K562 (cell line): ENCODE measurements at regions not wholly inside any gene's neighbourhood (a gene's known extent, or its start where the extent isn't known, plus 50 kb on each side); places are given as distances from the start of the nearest gene placed in this dataset.
A peak's percentile ranks its signal among the peaks of the same experiment; 100 is the strongest.

ENCODE experiments used
- ATAC-seq: fragments of 200-7000 bp; cut with Tn5 transposase; 3 replicates; pipeline ENCODE4 v1.9.1; 2020; ENCODE audit warnings: moderate library complexity
- BruUV-seq: library from RNA; stranded (reverse); fragments of 400-500 nt; replicated peaks from 2 replicates; lab custom pipeline; 2021; lab: Mats Ljungman, UMichigan
- CTCF ChIA-PET: fragments of 300-600 bp; formaldehyde crosslinking; extraction: SDS; loops from one replicate; lab custom pipeline; 2021; ENCODE audit warnings: low intra/inter-chr PET ratio; lab: Yijun Ruan, JAX
- POLR2A ChIA-PET: fragments of 300-600, 350-650 bp; sonication (Branson Sonifier 250); formaldehyde crosslinking; extraction: SDS; loops from one replicate; lab custom pipeline; 2021; ENCODE audit warnings: antibody characterized with exemption, inconsistent platforms; lab: Yijun Ruan, JAX
- DNase-seq, 4 experiments: peaks; one replicate each; pipeline versions ENCODE4 v3.0.0 to v3.0.0-alpha.2; 2011 to 2018; ENCODE audit warnings: low spot score in 3 of 4, mixed read lengths in 3 of 4; ENCODE audit errors: extremely low read depth in 1 of 4
- FAIRE-seq: peaks from 2 replicates; lab custom pipeline; 2011; peaks lifted over from hg19 to GRCh38; lab: Jason Lieb, UNC
- H2AFZ ChIP-seq: 2 replicates; pipeline ENCODE4 v1.6.0; 2011; ENCODE audit warnings: low read depth, low read length, control low read depth, inconsistent platforms
- H3K27ac ChIP-seq: fragments of 200-600 bp; 3 replicates; pipeline ENCODE4 v1.8.0; 2011; ENCODE audit warnings: low read depth, mild to moderate bottlenecking, control low read depth, inconsistent platforms, low read length, moderate library complexity, mixed read lengths; ENCODE audit errors: extremely low read depth
- H3K27me3 ChIP-seq, 2 experiments: fragments of 300-600 bp in 1 of 2; 2 replicates in 1 of 2; 3 replicates in 1 of 2; pipeline versions ENCODE4 v1.6.0 to v1.8.0; 2011; ENCODE audit warnings: inconsistent platforms in 2 of 2, low read length in 2 of 2, mild to moderate bottlenecking in 1 of 2, mixed read lengths in 1 of 2, moderate library complexity in 1 of 2; ENCODE audit not compliant: control insufficient read depth in 2 of 2, insufficient read depth in 2 of 2
- H3K36me3 ChIP-seq: fragments of 300-600 bp; 3 replicates; pipeline ENCODE4 v1.8.0; 2011; ENCODE audit warnings: mild to moderate bottlenecking, low read length, inconsistent platforms; ENCODE audit not compliant: control insufficient read depth, insufficient read depth
- H3K4me1 ChIP-seq, 2 experiments: fragments of 200-600 bp in 1 of 2; replicated peaks in 1 of 2; 2 replicates in 1 of 2; 3 replicates in 1 of 2; pipeline versions ENCODE4 v1.5.1 to v1.8.0; 2011; ENCODE audit warnings: inconsistent platforms in 2 of 2, low read length in 2 of 2, mild to moderate bottlenecking in 1 of 2, mixed read lengths in 1 of 2, moderate library complexity in 1 of 2; ENCODE audit not compliant: control insufficient read depth in 2 of 2, insufficient read depth in 2 of 2
- H3K4me2 ChIP-seq: 2 replicates; pipeline ENCODE4 v1.6.1; 2011; ENCODE audit warnings: low read length, control low read depth, inconsistent platforms, mixed read lengths; ENCODE audit not compliant: insufficient read depth
- H3K4me3 ChIP-seq: fragments of 200-600 bp; sonication (generic), shearing (Covaris generic); 2 replicates; pipeline ENCODE4 v1.5.1; 2016; ENCODE audit warnings: control low read depth, inconsistent platforms
- H3K79me2 ChIP-seq: fragments of 200-600 bp; 3 replicates; pipeline ENCODE4 v1.8.0; 2011; ENCODE audit warnings: low read length, inconsistent platforms; ENCODE audit not compliant: control insufficient read depth, insufficient read depth
- H3K9ac ChIP-seq, 2 experiments: 2 replicates each; pipeline versions ENCODE4 v1.6.0 to v1.6.1; 2011; ENCODE audit warnings: low read depth in 2 of 2, low read length in 2 of 2, control low read depth in 1 of 2, inconsistent platforms in 1 of 2, mild to moderate bottlenecking in 1 of 2, mixed read lengths in 1 of 2; ENCODE audit not compliant: insufficient read depth in 1 of 2
- H3K9me1 ChIP-seq: one replicate; pipeline ENCODE4 v1.6.0; 2011; ENCODE audit warnings: inconsistent platforms, mild to moderate bottlenecking, low read length, moderate library complexity; ENCODE audit not compliant: control insufficient read depth, insufficient read depth
- H3K9me3 ChIP-seq: replicated peaks from 2 replicates; pipeline ENCODE4 v1.5.1; 2011; ENCODE audit warnings: low read depth, low read length, inconsistent platforms; ENCODE audit not compliant: control insufficient read depth, insufficient read depth
- H4K20me1 ChIP-seq: replicated peaks from 2 replicates; pipeline ENCODE4 v1.6.1; 2011; ENCODE audit warnings: low read length, inconsistent platforms, mixed read lengths; ENCODE audit not compliant: control insufficient read depth, insufficient read depth
- BCOR ChIP-seq: fragments of 450-650 bp; IDR thresholded peaks from 2 replicates; pipeline ENCODE4 v1.6.1; 2016
- CTCF ChIP-seq, 3 experiments: IDR thresholded peaks in 2 of 3; conservative IDR thresholded peaks in 1 of 3; 2 replicates each; pipeline ENCODE4 v1.5.1; 2011 to 2012; ENCODE audit warnings: low read length in 3 of 3, mild to moderate bottlenecking in 3 of 3, control low read depth in 2 of 3, improper control_type of control experiment in 1 of 3, inconsistent platforms in 1 of 3, low read depth in 1 of 3, mixed read lengths in 1 of 3, moderate library complexity in 1 of 3; ENCODE audit not compliant: insufficient read depth in 2 of 3
- WGBS: fragments of 100-300 bp; shearing (Covaris generic); methylation state at CpG from one replicate; pipeline ENCODE4 v1.1.6; 2016; ENCODE audit warnings: low coverage, mixed read lengths; ENCODE audit not compliant: insufficient coverage; ENCODE audit errors: missing lambda C conversion rate; 5-methylcytosine and 5-hydroxymethylcytosine counted together
- in situ Hi-C: fragments of 300-500 bp; cut with MboI; formaldehyde crosslinking; loops from 4 replicates; pipeline ENCODE4 v1.15.0; 2018; ENCODE audit warnings: inconsistent platforms, mixed read lengths
- intact Hi-C: fragments of 100-400 bp; cut with micrococcal nuclease; formaldehyde crosslinking; loops from 2 replicates; pipeline ENCODE4 v1.14.2; 2022

- FAIRE-seq (no peak), DNase-seq (peak in 2 of 4 experiments; percentile 6 to 7), ATAC-seq (peak; percentile 59)
- Histone ChIP-seq H3K4me3 (no peak overlapping the region), H3K27ac (no peak overlapping the region), H2AFZ (no peak overlapping the region), H3K4me2 (no peak overlapping the region), H4K20me1 (no peaks in the 10 kb centered on the region), H3K79me2 (no peaks in the 10 kb centered on the region), H3K9me3 (no peaks in the 10 kb centered on the region), H3K27me3 (no peaks in the 10 kb centered on the region), H3K4me1 (peaks cover 0 to 5% of the 10 kb centered on the region in 2 experiments; a peak in 1 of 5 replicates), H3K36me3 (no peaks in the 10 kb centered on the region), H3K9ac (no peak overlapping the region), H3K9me1 (no peaks in the 10 kb centered on the region)
- intact Hi-C loops (no loop called here), in situ Hi-C loops (no loop called here)
- no peak for TF ChIP-seq BCOR
- TF ChIP-seq CTCF (IDR thresholded peaks at IDR 0.05 in 2 of 3, conservative IDR thresholded peaks at IDR 0.05 in 1 of 3; ENCODE audit: insufficient read depth in 2 of 3, low read depth in 1 of 3, low read length in 3 of 3) = 0 out of 6 replicates have a peak, but pooled peaks of 1 of the 3 experiments have one; percentile 9
- no TSS peak for BruUV-seq
- ChIA-PET CTCF (no interaction called here), POLR2A (no interaction called here)
- WGBS = 3% methylated on average over 43 of the region's 60 CpGs
Observed at GRCh38 chr7:52273685-52274610, 761.5 kb upstream of the POM121L12 start.
